Stimulated activated CD4-positive, alpha-beta T cell treated with anti-CD3 and anti-CD28 coated beads, Interleukin-2, amount 100 ng/mL, for 4 hours (primary cell): ENCODE measurements at regions not wholly inside any gene's neighbourhood (a gene's known extent, or its start where the extent isn't known, plus 50 kb on each side); places are given as distances from the start of the nearest gene placed in this dataset.

Source experiments
- DNase-seq: peaks from one replicate; pipeline ENCODE4 v3.0.0-alpha.2; 2020; ENCODE audit warnings: low read depth

DNA sequence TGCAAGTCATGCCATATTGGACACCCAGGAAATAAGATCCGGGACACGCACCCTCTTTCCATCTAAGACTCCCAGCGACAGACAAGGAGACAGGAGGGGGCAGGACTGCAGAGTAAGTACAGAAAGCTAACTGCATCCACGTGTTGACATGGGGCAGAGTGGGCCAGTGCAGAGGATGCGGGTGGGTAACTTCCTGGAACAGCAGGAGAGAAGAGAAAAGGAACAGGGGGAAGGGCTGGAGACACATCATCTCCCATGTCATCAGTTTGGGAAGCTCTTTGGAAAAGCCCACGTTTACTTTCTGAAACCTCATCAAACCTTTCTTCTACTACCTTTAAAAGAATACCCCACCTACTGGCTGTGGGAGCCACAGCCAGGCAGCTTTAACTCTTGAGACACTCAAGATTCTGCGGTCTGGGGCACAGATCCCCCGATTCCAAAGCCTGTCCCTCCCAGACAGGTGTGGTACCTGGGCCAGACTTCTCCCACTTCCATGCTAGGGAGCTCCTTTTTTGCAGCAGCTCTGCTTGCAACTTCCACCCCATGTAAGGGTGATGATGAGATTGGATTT lies 273.5 kb upstream of the RPL38 start:
- no peak for DNase-seq

DNA sequence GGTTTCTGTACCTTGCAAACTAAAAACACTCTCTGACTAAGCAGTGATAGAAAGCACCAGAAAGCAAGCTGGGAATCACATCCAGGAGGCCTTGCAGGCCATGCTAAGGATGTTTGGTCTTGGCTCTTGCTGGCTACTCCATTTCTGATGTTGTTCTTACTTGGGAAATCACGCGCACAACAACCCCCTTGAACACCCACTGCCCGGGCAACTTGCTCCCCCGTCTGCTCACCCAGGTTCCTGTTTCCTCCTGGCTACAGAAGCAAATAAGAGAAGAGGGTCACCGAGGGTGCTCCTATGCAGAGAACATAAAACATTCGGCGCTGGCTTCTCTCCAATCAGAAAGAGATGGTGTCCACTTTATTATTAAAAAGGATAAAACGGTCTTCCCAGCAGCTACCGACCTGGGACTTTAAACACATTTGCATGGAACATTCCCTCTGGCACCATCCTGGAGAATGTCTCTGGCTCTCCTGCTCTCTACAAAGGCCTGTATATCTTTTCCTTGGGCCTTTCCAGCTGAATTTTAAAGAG lies 271.2 kb upstream of the RPL38 start:
- no peak for DNase-seq

DNA sequence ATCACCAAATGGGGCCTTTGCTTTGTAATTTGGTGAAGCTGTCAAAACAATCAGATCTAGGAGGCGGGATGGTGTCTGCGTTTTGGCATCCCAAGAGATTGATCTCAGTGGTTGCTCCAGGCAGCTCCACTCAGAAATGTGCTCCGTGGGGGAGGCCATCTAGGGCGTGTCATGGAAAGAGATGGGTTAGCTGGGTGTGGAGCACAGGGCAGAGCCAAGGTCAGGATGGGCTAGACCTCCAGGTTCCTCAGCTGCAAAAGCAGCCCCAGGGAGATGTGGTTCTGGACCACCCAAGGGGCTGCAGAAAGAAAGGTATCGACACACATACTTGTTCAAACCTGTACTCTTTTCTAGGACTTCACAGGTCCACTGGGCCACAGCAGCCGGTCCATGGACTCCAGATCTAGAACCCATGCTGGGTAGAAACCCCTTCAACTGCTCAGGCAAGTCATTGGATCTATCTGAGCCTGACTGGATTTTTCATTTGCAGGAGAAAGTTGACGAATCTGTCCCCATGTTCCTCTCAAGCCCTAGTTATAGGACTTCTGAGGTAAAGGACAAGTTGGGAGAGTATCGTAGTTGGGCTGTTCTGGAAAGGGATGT lies 270.2 kb upstream of the RPL38 start:
- no peak for DNase-seq

DNA sequence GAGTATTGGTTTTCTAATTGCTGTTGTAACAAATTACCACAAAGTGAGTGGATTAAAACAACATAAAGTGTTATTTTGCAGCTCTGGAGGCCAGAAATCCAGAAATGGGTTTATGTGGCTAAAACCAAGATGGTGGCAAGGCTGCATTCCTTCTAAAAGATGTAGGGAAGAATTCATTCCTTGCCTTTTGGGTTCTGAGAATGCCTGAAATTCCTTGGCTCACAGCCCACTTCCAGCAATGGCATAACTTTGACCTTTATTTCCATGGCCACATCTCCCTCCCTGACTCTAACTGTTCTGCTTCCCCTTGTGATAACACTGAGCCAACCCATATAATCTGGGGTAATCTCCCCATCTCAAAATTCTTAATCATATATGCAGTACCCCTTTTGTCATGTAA lies 269.6 kb upstream of the RPL38 start:
- no peak for DNase-seq

DNA sequence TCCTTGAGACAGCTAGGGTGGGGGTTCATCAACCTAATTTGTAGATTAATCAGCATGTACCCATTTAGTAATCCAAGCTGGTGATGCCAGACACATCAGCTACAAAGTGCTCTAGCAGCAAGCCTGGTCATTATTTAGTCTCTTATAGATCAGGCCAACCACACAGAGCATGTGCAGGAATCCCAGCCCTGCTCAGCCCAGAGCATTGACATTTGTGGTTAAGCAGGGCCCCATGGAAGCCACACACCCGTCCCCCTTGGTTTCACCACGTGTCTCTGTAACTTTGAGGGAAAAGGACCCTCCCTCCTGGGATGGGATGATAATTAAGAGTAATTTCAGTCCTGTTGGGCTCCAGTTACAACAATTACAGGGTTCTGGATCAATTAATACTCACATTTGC lies 268.8 kb upstream of the RPL38 start:
- DNase-seq: no peak

DNA sequence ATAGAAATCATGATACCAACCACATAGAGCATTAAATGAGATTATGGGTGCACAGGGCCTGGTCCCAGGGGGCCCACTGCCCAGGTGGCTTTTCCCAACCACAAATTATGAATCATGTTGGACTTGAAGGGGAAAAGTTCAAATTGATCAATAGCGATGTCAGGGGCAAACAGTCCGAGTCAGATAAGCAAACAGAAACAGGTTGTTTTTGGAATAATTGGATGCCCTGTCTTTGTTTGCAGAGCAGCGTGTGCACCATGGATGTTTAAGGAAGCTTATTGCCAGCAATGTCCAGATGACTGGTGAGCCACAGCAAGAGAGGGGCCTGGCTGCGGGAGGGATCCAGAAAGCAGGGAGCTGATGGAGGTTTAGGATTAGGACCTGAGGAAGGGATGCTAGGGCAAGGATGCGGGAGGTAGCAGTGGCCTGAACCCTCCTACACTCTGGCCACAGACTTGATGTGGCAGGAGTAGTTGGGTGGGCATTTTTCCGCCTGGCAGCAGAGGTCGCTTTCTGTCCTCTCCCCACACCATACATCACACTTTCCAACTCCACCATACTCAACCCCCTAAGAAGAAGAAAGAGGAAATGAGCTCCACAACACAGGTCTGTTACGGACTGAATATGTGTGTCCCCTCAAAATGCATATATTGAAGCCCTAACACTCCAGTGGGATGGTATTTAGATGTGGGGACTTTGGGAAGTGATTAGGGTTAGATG lies 266.4 kb upstream of the RPL38 start:
- DNase-seq: no peak

DNA sequence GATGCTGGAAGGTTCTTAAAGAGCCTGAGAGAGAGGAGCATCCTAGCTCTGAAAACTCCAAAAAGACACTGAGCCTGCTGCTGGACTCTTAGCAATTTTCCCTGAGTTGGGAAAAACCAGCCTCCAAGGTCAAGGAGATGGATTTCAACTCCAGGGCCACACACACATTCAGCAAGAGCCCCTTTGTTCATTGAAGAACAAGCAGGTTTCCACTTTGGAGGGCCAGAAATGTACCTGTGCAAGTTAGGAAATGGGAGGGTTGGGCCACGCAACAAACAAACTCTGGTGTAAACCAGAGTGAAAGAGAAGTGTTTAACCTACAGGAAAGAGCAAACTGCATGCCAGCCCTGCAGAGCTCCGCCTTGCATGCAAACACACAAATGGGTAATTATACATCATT lies 264.8 kb upstream of the RPL38 start:
- no peak for DNase-seq

DNA sequence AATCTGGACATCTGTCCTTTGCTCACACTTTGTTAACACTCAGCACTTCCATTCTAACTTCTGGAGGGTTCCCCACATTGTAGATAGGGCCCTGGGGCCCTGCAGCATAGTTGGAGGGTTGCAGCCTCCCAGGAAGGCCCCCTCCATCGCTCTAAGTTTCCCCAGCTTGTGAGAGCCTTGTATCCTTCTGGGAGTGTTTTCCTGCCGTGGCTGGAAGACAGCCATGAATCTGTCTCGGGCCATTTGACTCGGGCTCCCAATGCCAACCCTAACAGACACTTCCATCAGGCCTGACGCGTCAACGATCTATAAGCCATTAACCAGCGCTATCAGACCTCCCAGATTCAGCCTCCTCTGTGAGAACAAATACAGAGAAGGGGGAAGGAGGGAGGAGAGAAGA lies 263.7 kb upstream of the RPL38 start:
- no peak for DNase-seq

- DNase-seq: no peak
Measured at GRCh38 chr17:73940511-73940910, 263.0 kb upstream of the RPL38 start.

GRCh38 chr17:73941919-73942530 lies 261.5 kb upstream of the RPL38 start:
- no peak for DNase-seq

- no peak for DNase-seq
Measured at GRCh38 chr17:73942703-73943415, 260.6 kb upstream of the RPL38 start.

- DNase-seq: no peak
Measured at GRCh38 chr17:73943416-73944110, 259.9 kb upstream of the RPL38 start.

DNA sequence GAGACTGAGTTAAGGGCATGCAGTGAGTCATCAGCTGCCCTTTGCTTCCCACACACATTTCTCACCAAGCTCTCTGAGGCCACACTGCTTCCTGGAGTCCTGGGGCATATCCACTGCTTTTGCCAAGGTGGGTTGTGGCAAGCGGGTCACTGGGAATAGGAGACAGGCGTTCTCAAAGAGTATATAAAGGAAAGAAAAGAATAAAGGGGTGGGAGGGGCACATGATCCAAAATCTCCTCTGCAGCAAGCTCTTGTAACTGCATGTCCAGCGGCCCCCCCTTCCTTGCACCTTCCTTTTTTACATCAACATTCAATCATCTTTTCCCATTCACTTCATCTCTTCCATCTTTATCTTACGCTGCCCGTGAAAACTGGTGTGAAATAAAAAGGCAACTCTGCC lies 259.1 kb upstream of the RPL38 start:
- DNase-seq: no peak

DNA sequence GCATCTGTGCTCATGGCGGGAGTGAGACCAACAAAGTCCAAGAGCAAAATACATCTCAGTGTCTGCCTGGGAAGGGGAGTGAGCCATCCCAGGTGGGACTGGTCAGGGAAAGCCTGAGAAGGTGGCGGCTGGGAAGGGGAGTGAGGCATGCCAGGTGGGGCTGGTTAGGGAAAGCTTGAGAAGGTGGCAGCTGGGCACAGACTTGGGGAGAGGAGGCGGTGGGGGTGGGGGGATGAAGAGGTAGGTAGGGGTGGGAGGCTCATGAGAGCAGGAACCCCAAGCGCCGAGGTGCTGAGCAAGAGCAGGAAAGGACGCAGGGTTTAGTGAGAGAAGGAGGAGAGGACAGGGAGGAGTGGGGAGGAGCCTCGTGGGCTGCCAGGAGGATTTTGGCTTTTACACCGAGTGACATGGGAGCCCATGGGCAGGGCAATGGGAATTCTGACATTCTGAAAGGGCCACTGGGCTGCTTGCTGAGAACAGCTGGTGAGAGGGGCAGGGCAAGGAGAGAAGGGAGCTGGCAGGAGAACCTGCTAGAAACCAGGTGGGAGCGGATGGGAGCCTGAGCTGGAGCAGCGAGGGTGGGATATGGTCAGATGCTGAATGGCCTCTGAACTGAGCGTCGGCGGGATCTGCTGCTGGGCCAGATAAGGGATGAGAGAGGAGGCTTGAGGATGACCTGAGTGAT lies 256.1 kb upstream of the RPL38 start:
- DNase-seq: no peak

- DNase-seq: no peak
Measured at GRCh38 chr17:73947966-73948355, 255.5 kb upstream of the RPL38 start.

DNA sequence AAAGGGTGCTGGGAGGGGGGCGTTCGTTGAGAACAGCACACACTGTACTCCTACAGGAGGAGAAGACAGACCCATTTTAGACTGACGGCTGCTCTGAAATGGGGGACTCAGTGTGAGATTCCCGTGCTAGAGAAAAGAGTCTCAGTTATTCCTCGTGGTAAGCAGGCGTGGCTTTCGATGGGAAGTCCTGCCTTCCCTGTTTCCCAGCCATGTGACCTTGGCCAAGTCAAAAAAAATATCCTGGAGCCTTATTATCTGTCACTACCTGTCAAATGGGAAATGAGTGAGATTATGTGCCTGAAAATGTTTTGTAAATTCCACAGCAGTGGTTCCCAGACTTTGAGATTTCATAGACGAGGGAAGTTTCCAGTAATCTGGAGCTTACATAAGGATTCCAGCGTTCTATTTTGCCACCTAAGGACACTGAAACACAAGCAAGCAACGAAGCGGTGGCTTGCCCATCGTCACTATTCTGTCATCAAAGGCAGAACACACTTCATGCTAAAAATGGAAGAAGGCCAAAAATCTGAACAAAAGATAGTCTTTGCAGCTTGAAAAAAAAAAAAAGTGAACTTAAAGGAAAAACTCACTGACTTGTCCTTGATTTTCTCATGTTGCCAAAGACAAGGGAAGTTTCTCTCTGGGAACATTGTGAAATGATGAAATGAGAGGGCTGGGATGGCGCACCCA lies 253.4 kb upstream of the RPL38 start:
- no peak for DNase-seq

- no peak for DNase-seq
Measured at GRCh38 chr17:73950593-73950914, 252.9 kb upstream of the RPL38 start.

DNA sequence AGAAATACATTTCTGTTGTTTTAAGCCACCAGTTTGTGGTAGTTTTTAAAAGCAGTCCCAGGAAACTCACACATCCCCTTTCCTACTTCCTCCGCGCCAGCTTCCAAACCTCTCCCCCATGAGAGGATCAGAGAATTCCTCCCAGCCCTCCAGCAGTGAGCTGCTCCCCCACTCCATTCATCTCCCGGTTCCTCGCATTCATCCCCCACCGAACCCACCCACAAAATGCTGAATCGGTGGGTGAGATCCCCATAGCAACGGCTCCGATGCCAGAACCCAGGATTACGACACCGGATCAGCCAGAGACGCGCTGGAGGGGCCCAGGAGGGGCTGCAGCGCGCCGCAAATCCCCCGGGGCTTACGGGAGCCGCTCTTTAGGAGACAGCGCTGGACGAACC lies 251.4 kb upstream of the RPL38 start:
- DNase-seq: no peak

DNA sequence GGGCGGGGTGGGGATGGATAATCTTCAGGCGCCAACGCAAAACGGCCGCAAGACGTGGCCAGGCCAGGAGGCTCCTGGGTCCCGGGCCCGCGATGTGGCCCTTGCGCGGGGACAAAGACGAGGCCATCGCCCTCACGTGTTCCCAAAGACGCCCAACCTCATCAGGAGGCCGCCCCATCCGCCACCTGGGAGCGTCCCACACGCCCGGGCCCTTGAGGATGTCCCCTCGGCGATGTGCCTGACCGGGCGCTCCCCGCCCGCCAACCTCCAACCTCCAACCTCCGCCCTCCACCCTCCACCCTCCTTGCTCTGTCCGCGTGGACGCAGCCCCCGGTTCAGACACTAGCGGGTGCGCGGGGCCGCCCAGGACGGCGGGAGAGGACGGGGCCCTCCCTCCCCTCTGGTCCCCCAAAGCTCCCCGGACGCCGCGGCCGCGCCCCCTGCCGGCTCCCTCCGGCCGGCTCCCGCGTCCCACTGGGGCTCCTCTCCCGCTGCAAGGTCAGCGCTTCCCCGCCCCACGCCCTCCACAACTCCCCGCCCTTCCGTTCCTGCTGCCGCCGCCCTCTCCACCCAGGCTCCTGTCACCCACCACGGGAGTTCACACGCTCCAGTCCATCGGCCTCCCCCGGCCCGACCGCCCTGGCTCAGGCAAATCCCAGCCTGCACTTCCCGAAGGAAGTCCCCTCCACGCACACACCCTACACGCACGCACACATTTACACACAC lies 250.8 kb upstream of the RPL38 start:
- DNase-seq: no peak
